ENCODE measurements at regions not wholly inside any gene's neighbourhood (a gene's known extent, or its start where the extent isn't known, plus 50 kb on each side); places are given as distances from the start of the nearest gene placed in this dataset.

DNA sequence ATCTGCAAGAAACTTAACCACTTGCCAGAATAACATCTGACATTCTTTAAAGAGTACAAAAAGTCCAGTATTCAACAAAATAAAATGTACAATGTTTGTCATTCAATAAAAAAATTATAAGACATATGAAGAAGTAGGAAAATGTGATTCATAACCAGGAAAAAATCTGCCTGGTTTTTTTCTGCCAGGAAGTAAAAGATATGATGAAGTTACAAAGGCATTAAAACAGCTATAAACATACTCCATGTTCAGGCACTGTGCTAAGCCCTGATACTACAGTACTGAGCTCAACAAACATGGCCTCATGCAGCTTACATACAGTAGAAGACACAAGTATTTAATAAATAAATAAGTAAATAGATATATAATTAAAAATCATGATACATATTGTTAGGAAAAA is 178.4 kb upstream of the STT3B start:
- no peak for TF ChIP-seq EZH2 (IDR thresholded peaks at IDR 0.05; ENCODE audit: insufficient read depth, poor library complexity, severe bottlenecking)
- no peak for TF ChIP-seq EZH2phosphoT487 (IDR thresholded peaks at IDR 0.05; ENCODE audit: insufficient read depth, low read depth)

Data from GM23248 (cell line).